AG10803 (cell line): ENCODE measurements at regions not wholly inside any gene's neighbourhood (a gene's known extent, or its start where the extent isn't known, plus 50 kb on each side); places are given as distances from the start of the nearest gene placed in this dataset.
"Not testable (repeated sequence)": the region's sequence is repeated elsewhere in the genome, so short reads cannot be mapped to it uniquely, and the experiment has no call there.

ENCODE experiments used
- DNase-seq: peaks from one replicate; pipeline ENCODE4 v3.0.0; 2010; ENCODE audit warnings: low read depth
- H3K4me3 ChIP-seq: 2 replicates; pipeline ENCODE4 v1.5.1; 2011; ENCODE audit warnings: mild to moderate bottlenecking, low read length, control low read depth
- CTCF ChIP-seq: conservative IDR thresholded peaks from 2 replicates; pipeline ENCODE4 v1.5.1; 2011; ENCODE audit warnings: mild to moderate bottlenecking, low read length, control low read depth, inconsistent platforms

GRCh38 chr10:33056828-33057596, 99.0 kb upstream of the ITGB1 start:
- no peak for DNase-seq
- no peak for TF ChIP-seq CTCF
- H3K4me3 ChIP-seq: no peak overlapping the region

GRCh38 chr10:33055625-33056024, 97.6 kb upstream of the ITGB1 start:
- H3K4me3 ChIP-seq: no peak overlapping the region
- no peak for TF ChIP-seq CTCF
- DNase-seq: peak; percentile 80

GRCh38 chr10:33052915-33053810, 95.1 kb upstream of the ITGB1 start:
- TF ChIP-seq CTCF: no peak
- DNase-seq: no peak
- H3K4me3 ChIP-seq: no peak overlapping the region

GRCh38 chr10:33052263-33052875, 94.3 kb upstream of the ITGB1 start:
- DNase-seq: no peak
- TF ChIP-seq CTCF: no peak
- no peak overlapping the region for H3K4me3 ChIP-seq

GRCh38 chr10:33049963-33050920, 92.2 kb upstream of the ITGB1 start:
- not testable (repeated sequence) for DNase-seq, H3K4me3 ChIP-seq

- DNase-seq: no peak
- TF ChIP-seq CTCF: no peak
- no peak overlapping the region for H3K4me3 ChIP-seq
Measured at GRCh38 chr10:33048223-33048622, 90.2 kb upstream of the ITGB1 start.
